ENCODE measurements at regions not wholly inside any gene's neighbourhood (a gene's known extent, or its start where the extent isn't known, plus 50 kb on each side); places are given as distances from the start of the nearest gene placed in this dataset.

DNA sequence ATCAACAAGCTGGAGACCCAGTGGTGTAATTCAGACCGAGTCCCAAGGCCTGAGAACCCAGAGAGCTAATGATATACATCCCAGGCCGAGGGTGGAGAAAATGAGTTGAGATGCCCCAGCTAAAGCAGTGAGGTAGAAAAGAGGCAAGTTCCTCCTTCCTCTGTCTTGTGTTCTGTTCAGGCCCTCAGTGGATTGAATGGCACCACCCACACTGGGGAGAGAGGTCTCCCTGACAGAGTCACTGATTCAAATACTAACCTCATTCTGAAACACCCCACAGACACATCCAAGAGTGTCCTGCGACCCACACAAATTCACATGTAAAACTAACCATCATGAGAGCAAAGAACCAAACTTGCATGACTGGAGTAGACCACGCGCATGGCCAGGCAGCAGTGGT is 215.3 kb downstream of the ANAPC1 start:
- Mint-ChIP-seq H3K36me3 (ENCODE audit: insufficient read depth in 1 of 3, low read depth in 3 of 3) (peaks cover 12 to 23% (median 16%) of the 10 kb centered on the region in 3 experiments), H3K4me3 (no peak overlapping the region), H3K9me3 (peaks cover 24% of the 10 kb centered on the region in 2 experiments), H3K27ac (no peak overlapping the region), H3K4me1 (peaks cover under 1 to 3% of the 10 kb centered on the region in 2 experiments; a peak in 2 of 4 replicates), H3K27me3 (ENCODE audit: low read depth) (0 out of 2 replicates have a peak, but pooled peaks cover 2% of the 10 kb centered on the region)
- Histone ChIP-seq H3K18ac (ENCODE audit: insufficient read length, low read depth, low read length) (no peak overlapping the region), H3K27me3 (ENCODE audit: insufficient read depth, low read length) (no peaks in the 10 kb centered on the region), H3K4me1 (ENCODE audit: insufficient read depth, low read length) (no peaks in the 10 kb centered on the region), H3K4ac (ENCODE audit: low read depth, low read length) (no peak overlapping the region), H3K27ac (ENCODE audit: insufficient read length, low read depth, low read length) (no peak overlapping the region), H4K8ac (replicated peaks; ENCODE audit: insufficient read length, low read depth, low read length) (no peak overlapping the region), H3K23ac (ENCODE audit: insufficient read length, low read depth, low read length) (no peak overlapping the region), H4K5ac (ENCODE audit: insufficient read length, low read depth, low read length) (no peak overlapping the region), H3K4me2 (ENCODE audit: insufficient read depth, insufficient read length, low read length) (no peak overlapping the region), H3K79me2 (ENCODE audit: insufficient read depth, low read length) (no peaks in the 10 kb centered on the region), H2BK120ac (ENCODE audit: low read depth, low read length, poor library complexity, severe bottlenecking) (no peak overlapping the region), H3K14ac (ENCODE audit: insufficient read depth, low read length) (no peak overlapping the region), H3K56ac (ENCODE audit: insufficient read length, low read depth, low read length) (no peak overlapping the region), H3K9ac (ENCODE audit: extremely low read depth, insufficient read length, low read length) (no peak overlapping the region), H2BK15ac (ENCODE audit: low read depth, low read length) (no peak overlapping the region), H4K91ac (ENCODE audit: insufficient read length, low read depth, low read length) (no peak overlapping the region), H3K23me2 (ENCODE audit: insufficient read length, low read depth, low read length, poor library complexity, severe bottlenecking) (no peaks in the 10 kb centered on the region), H3K79me1 (ENCODE audit: insufficient read depth, low read depth, low read length, poor library complexity, severe bottlenecking) (no peaks in the 10 kb centered on the region), H2BK12ac (ENCODE audit: insufficient read length, low read depth, low read length) (no peak overlapping the region), H3T11ph (ENCODE audit: low read length) (no peak overlapping the region), H4K20me1 (ENCODE audit: control insufficient read depth, insufficient read depth, insufficient read length) (no peaks in the 10 kb centered on the region), H3K9me3 (ENCODE audit: control insufficient read depth, low read depth, low read length) (peaks cover 7% of the 10 kb centered on the region), H2BK5ac (ENCODE audit: insufficient read length, low read length) (no peak overlapping the region), H2BK20ac (ENCODE audit: low read depth, low read length, poor library complexity, severe bottlenecking) (no peak overlapping the region), H2AK5ac (ENCODE audit: insufficient read length, low read length) (no peak overlapping the region), H2AFZ (ENCODE audit: low read length) (no peak overlapping the region)
- WGBS (ENCODE audit: extremely low coverage, insufficient read length, low lambda C conversion rate) = no CpG with 5 or more reads among the region's 5 CpGs
- TF ChIP-seq, protein P1, sequence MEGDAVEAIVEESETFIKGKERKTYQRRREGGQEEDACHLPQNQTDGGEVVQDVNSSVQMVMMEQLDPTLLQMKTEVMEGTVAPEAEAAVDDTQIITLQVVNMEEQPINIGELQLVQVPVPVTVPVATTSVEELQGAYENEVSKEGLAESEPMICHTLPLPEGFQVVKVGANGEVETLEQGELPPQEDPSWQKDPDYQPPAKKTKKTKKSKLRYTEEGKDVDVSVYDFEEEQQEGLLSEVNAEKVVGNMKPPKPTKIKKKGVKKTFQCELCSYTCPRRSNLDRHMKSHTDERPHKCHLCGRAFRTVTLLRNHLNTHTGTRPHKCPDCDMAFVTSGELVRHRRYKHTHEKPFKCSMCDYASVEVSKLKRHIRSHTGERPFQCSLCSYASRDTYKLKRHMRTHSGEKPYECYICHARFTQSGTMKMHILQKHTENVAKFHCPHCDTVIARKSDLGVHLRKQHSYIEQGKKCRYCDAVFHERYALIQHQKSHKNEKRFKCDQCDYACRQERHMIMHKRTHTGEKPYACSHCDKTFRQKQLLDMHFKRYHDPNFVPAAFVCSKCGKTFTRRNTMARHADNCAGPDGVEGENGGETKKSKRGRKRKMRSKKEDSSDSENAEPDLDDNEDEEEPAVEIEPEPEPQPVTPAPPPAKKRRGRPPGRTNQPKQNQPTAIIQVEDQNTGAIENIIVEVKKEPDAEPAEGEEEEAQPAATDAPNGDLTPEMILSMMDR (conservative IDR thresholded peaks at IDR 0.05) = no peak
- DNase-seq = no peak

All from H9 (cell line).